Stimulated activated CD8-positive, alpha-beta memory T cell treated with anti-CD3 and anti-CD28 coated beads, Interleukin-15, amount 100 ng/mL, for 24 hours (primary cell): ENCODE measurements at regions not wholly inside any gene's neighbourhood (a gene's known extent, or its start where the extent isn't known, plus 50 kb on each side); places are given as distances from the start of the nearest gene placed in this dataset.
"Not testable (repeated sequence)": the region's sequence is repeated elsewhere in the genome, so short reads cannot be mapped to it uniquely, and the experiment has no call there.

ENCODE experiments used
- DNase-seq: peaks from one replicate; pipeline ENCODE4 v3.0.0-alpha.2; 2020; ENCODE audit warnings: low read depth

- no peak for DNase-seq
Observed at GRCh38 chr2:7849531-7849930, 832.3 kb upstream of the ID2 start.

- no peak for DNase-seq
Observed at GRCh38 chr2:7852546-7852945, 829.3 kb upstream of the ID2 start.

- DNase-seq, result no peak
Observed at GRCh38 chr2:7857904-7858303, 824.0 kb upstream of the ID2 start.

GRCh38 chr2:7858624-7859023, 823.2 kb upstream of the ID2 start:
- no peak for DNase-seq

- DNase-seq, result no peak
Observed at GRCh38 chr2:7860693-7861092, 821.2 kb upstream of the ID2 start.

- DNase-seq, result no peak
Observed at GRCh38 chr2:7861910-7862702, 819.8 kb upstream of the ID2 start.

- no peak for DNase-seq
Observed at GRCh38 chr2:7866104-7866503, 815.8 kb upstream of the ID2 start.

- DNase-seq, result no peak
Observed at GRCh38 chr2:7866825-7867224, 815.0 kb upstream of the ID2 start.

GRCh38 chr2:7867867-7868266, 814.0 kb upstream of the ID2 start:
- no peak for DNase-seq

- DNase-seq, result no peak
Observed at GRCh38 chr2:7868836-7869235, 813.0 kb upstream of the ID2 start.

- DNase-seq, result not testable (repeated sequence)
Observed at GRCh38 chr2:7876445-7876844, 805.4 kb upstream of the ID2 start.

- not testable (repeated sequence) for DNase-seq
Observed at GRCh38 chr2:7878266-7878665, 803.6 kb upstream of the ID2 start.

- DNase-seq, result no peak
Observed at GRCh38 chr2:7878786-7879482, 802.9 kb upstream of the ID2 start.

GRCh38 chr2:7879483-7879835, 802.4 kb upstream of the ID2 start:
- DNase-seq, result no peak

- DNase-seq, result no peak
Observed at GRCh38 chr2:7880126-7880525, 801.7 kb upstream of the ID2 start.

- no peak for DNase-seq
Observed at GRCh38 chr2:7880566-7880965, 801.3 kb upstream of the ID2 start.

GRCh38 chr2:7881063-7881462, 800.8 kb upstream of the ID2 start:
- DNase-seq, result no peak

- DNase-seq, result no peak
Observed at GRCh38 chr2:7881466-7881865, 800.4 kb upstream of the ID2 start.

- DNase-seq, result no peak
Observed at GRCh38 chr2:7882296-7882695, 799.6 kb upstream of the ID2 start.

- DNase-seq, result no peak
Observed at GRCh38 chr2:7884338-7884737, 797.5 kb upstream of the ID2 start.

- no peak for DNase-seq
Observed at GRCh38 chr2:7886666-7887065, 795.2 kb upstream of the ID2 start.

- DNase-seq, result no peak
Observed at GRCh38 chr2:7887441-7887840, 794.4 kb upstream of the ID2 start.

GRCh38 chr2:7888876-7889275, 793.0 kb upstream of the ID2 start:
- DNase-seq, result no peak

- no peak for DNase-seq
Observed at GRCh38 chr2:7891312-7891711, 790.5 kb upstream of the ID2 start.
